ENCODE measurements at regions not wholly inside any gene's neighbourhood (a gene's known extent, or its start where the extent isn't known, plus 50 kb on each side); places are given as distances from the start of the nearest gene placed in this dataset.
A peak's percentile ranks its signal among the peaks of the same experiment; 100 is the strongest.

- intact Hi-C loops (cut with micrococcal nuclease; ENCODE audit: unreplicated experiment): no loop called here
- ChIA-PET POLR2A (no interaction called here), CTCF (no interaction called here)
- H3K4me1 ChIP-seq (ENCODE audit: control insufficient read depth, insufficient read depth, low read length): no peaks in the 10 kb centered on the region
- H3K36me3 ChIP-seq (ENCODE audit: control insufficient read depth, insufficient read depth, low read length): no peaks in the 10 kb centered on the region
- in situ Hi-C loops (cut with HindIII; ENCODE audit: low pct_unique_long_range_greater_than_20kb, low sequenced_read_pairs): no loop called here
- H3K9me3 ChIP-seq (ENCODE audit: control insufficient read depth, insufficient read depth, low read depth, low read length): no peaks in the 10 kb centered on the region
- H3K4me3 ChIP-seq (ENCODE audit: low read depth in 2 of 2, low read length in 2 of 2): no peak overlapping the region
- DNase-seq (ENCODE audit: low read depth, low spot score) (no peak), ATAC-seq (no peak)
- no peaks in the 10 kb centered on the region for H3K27me3 ChIP-seq (ENCODE audit: control insufficient read depth, insufficient read depth, low read length)
- no TSS peak for BruUV-seq (replicated peaks)
- TF ChIP-seq SIN3A (IDR thresholded peaks at IDR 0.05; ENCODE audit: borderline replicate concordance, insufficient read depth, low read depth, low read length): no peak
- no peak for TF ChIP-seq TCF7L2 (IDR thresholded peaks at IDR 0.05; ENCODE audit: low read depth, low read length)
- TF ChIP-seq REST (IDR thresholded peaks at IDR 0.05; ENCODE audit: insufficient read depth in 1 of 2, low read depth in 2 of 2, low read length in 1 of 2): no peak
- TF ChIP-seq, protein P1, sequence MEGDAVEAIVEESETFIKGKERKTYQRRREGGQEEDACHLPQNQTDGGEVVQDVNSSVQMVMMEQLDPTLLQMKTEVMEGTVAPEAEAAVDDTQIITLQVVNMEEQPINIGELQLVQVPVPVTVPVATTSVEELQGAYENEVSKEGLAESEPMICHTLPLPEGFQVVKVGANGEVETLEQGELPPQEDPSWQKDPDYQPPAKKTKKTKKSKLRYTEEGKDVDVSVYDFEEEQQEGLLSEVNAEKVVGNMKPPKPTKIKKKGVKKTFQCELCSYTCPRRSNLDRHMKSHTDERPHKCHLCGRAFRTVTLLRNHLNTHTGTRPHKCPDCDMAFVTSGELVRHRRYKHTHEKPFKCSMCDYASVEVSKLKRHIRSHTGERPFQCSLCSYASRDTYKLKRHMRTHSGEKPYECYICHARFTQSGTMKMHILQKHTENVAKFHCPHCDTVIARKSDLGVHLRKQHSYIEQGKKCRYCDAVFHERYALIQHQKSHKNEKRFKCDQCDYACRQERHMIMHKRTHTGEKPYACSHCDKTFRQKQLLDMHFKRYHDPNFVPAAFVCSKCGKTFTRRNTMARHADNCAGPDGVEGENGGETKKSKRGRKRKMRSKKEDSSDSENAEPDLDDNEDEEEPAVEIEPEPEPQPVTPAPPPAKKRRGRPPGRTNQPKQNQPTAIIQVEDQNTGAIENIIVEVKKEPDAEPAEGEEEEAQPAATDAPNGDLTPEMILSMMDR (IDR thresholded peaks at IDR 0.05): no peak
- TF ChIP-seq POLR2AphosphoS5 (IDR thresholded peaks at IDR 0.05; ENCODE audit: low read depth, low read length): no peak
- no peak overlapping the region for H3K27ac ChIP-seq (ENCODE audit: low read length)
Measured at GRCh38 chr11:103676413-103676812, 360.0 kb upstream of the DDI1 start.

DNA sequence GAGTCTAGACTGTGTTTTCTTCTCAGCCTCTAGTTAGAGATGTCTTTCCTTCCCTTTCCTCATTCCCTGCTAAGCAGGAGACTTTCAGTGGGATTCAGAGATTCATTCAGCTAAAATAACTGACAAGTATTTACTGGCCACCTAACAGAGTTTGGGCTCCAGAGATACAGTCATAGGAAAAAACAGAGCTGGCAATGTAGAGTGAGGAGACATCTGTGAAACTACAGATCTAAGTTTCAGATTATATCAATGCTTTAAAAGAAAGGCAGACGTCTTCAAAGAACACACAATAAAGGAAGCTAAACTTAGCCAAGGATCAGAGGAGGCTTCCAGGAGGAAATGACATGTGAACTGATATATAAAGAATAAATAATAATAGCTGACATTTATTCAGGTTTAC is 355.6 kb upstream of the DDI1 start:
- ChIA-PET POLR2A (no interaction called here), CTCF (no interaction called here)
- BruUV-seq (replicated peaks): no TSS peak
- Histone ChIP-seq H3K4me1 (ENCODE audit: control insufficient read depth, insufficient read depth, low read length) (no peaks in the 10 kb centered on the region), H3K36me3 (ENCODE audit: control insufficient read depth, insufficient read depth, low read length) (no peaks in the 10 kb centered on the region), H3K27me3 (ENCODE audit: control insufficient read depth, insufficient read depth, low read length) (no peaks in the 10 kb centered on the region), H3K27ac (ENCODE audit: low read length) (no peak overlapping the region), H3K9me3 (ENCODE audit: control insufficient read depth, insufficient read depth, low read depth, low read length) (no peaks in the 10 kb centered on the region), H3K4me3 (ENCODE audit: low read depth in 2 of 2, low read length in 2 of 2) (no peak overlapping the region)
- no peak for DNase-seq (ENCODE audit: low read depth, low spot score)
- no peak for TF ChIP-seq POLR2AphosphoS5 (IDR thresholded peaks at IDR 0.05; ENCODE audit: low read depth, low read length)
- TF ChIP-seq, protein P1 (IDR thresholded peaks at IDR 0.05): no peak
- intact Hi-C loops (cut with micrococcal nuclease; ENCODE audit: unreplicated experiment): no loop called here
- in situ Hi-C loops (cut with HindIII; ENCODE audit: low pct_unique_long_range_greater_than_20kb, low sequenced_read_pairs): no loop called here
- no peak for ATAC-seq

GRCh38 chr11:103681855-103682254 is 354.6 kb upstream of the DDI1 start:
- TF ChIP-seq TCF7L2 (IDR thresholded peaks at IDR 0.05; ENCODE audit: low read depth, low read length): no peak
- no peak for TF ChIP-seq REST (IDR thresholded peaks at IDR 0.05; ENCODE audit: insufficient read depth in 1 of 2, low read depth in 2 of 2, low read length in 1 of 2)
- no peak for TF ChIP-seq POLR2AphosphoS5 (IDR thresholded peaks at IDR 0.05; ENCODE audit: low read depth, low read length)
- TF ChIP-seq, protein P1 (IDR thresholded peaks at IDR 0.05): no peak
- no TSS peak for BruUV-seq (replicated peaks)
- intact Hi-C loops (cut with micrococcal nuclease; ENCODE audit: unreplicated experiment): loop anchor here (2.0 kb wide), 1 partner anchor 469 kb away; no protein-coding TSS in a partner anchor
- 0 out of 2 replicates have a peak, but pooled peaks have one; percentile 42 for ATAC-seq
- CTCF ChIA-PET: no interaction called here
- in situ Hi-C loops (cut with HindIII; ENCODE audit: low pct_unique_long_range_greater_than_20kb, low sequenced_read_pairs): no loop called here
- POLR2A ChIA-PET: no interaction called here
- no peaks in the 10 kb centered on the region for H3K4me1 ChIP-seq (ENCODE audit: control insufficient read depth, insufficient read depth, low read length)
- no peaks in the 10 kb centered on the region for H3K36me3 ChIP-seq (ENCODE audit: control insufficient read depth, insufficient read depth, low read length)
- H3K27me3 ChIP-seq (ENCODE audit: control insufficient read depth, insufficient read depth, low read length): no peaks in the 10 kb centered on the region
- H3K4me3 ChIP-seq (ENCODE audit: low read depth in 2 of 2, low read length in 2 of 2): no peak overlapping the region
- H3K27ac ChIP-seq (ENCODE audit: low read length): no peak overlapping the region
- H3K9me3 ChIP-seq (ENCODE audit: control insufficient read depth, insufficient read depth, low read depth, low read length): no peaks in the 10 kb centered on the region
- no peak for DNase-seq (ENCODE audit: low read depth, low spot score)
